IgD-negative memory B cell (primary cell): ENCODE measurements at regions not wholly inside any gene's neighbourhood (a gene's known extent, or its start where the extent isn't known, plus 50 kb on each side); places are given as distances from the start of the nearest gene placed in this dataset.
A peak's percentile ranks its signal among the peaks of the same experiment; 100 is the strongest.

Source experiments
- H3K27ac Mint-ChIP-seq, 3 donors: one replicate each; pipeline ENCODE4 v1.8.0; 2020 to 2022; ENCODE audit warnings: mild to moderate bottlenecking in 3 of 3, mixed read lengths in 3 of 3, moderate library complexity in 1 of 3
- H3K27me3 Mint-ChIP-seq: one replicate; pipeline ENCODE4 v1.8.0; 2021; ENCODE audit warnings: mixed read lengths
- H3K36me3 Mint-ChIP-seq: one replicate; pipeline ENCODE4 v1.8.0; 2020; ENCODE audit warnings: mild to moderate bottlenecking, mixed read lengths
- H3K4me1 Mint-ChIP-seq, 3 donors: one replicate each; pipeline ENCODE4 v1.8.0; 2020 to 2022; ENCODE audit warnings: mixed read lengths in 3 of 3, mild to moderate bottlenecking in 1 of 3
- H3K4me3 Mint-ChIP-seq, 4 donors: one replicate each; pipeline ENCODE4 v1.8.0; 2020 to 2022; ENCODE audit warnings: mild to moderate bottlenecking in 4 of 4, mixed read lengths in 4 of 4, moderate library complexity in 3 of 4
- H3K9me3 Mint-ChIP-seq, 3 donors: one replicate each; pipeline ENCODE4 v1.8.0; 2020 to 2021; ENCODE audit warnings: mixed read lengths in 3 of 3, mild to moderate bottlenecking in 1 of 3

- Mint-ChIP-seq H3K27me3 (no peaks in the 10 kb centered on the region), H3K4me3 (no peak overlapping the region), H3K4me1 (peaks cover 11 to 24% (median 23%) of the 10 kb centered on the region in 3 donors), H3K36me3 (peaks cover 2% of the 10 kb centered on the region), H3K9me3 (peaks cover 2 to 3% (median 2%) of the 10 kb centered on the region in 3 donors), H3K27ac (no peak overlapping the region)
Observed at GRCh38 chr3:144294659-144295538, 323.3 kb downstream of the DIPK2A start.

DNA sequence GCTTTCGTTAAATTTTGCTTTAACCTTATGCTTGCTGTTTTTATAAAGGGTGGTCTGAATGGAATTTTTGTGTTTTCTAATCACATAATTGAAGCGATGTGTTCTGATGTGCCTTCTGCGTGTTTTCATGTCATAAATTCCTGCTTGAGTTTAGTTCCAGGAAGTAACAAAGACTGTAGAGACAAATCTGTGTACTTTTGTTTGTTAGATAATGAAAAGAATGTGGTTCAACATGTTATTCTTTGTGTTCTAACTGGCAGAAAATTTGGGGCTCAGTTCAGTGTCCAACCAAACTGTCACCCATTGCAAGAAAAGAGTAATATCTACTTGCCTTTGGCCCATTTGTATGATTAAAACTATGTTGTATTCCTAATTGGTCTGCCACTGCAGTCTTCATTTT lies 324.0 kb downstream of the DIPK2A start:
- peaks cover 2% of the 10 kb centered on the region for H3K36me3 Mint-ChIP-seq

DNA sequence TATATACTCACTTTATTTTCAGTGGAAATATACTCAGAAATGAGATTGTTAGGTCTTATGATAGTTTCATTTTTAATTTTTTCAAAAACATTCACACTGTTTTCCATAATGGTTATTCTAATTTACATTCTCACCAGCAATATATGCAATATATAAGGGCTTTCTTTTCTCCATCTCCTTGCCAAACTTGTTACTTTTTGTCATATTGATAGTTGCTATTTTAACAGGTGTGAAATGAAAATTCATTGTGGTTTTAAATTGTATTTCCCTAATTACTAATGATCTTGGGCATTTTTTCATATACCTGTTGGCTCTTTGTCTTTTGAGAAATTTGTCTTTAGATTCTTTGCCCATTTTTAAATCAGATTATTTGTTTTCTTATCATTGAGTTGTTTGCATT lies 325.2 kb downstream of the DIPK2A start:
- Mint-ChIP-seq H3K36me3 (peaks cover 2% of the 10 kb centered on the region), H3K4me1 (peaks cover 11 to 30% (median 23%) of the 10 kb centered on the region in 3 donors), H3K9me3 (peaks cover 0 to 2% (median 0%) of the 10 kb centered on the region in 3 donors), H3K4me3 (no peak overlapping the region), H3K27ac (no peak overlapping the region), H3K27me3 (no peaks in the 10 kb centered on the region)

More for the DNA sequence above, 324.0 kb downstream of the DIPK2A start:
- H3K4me3 Mint-ChIP-seq, result no peak overlapping the region
- H3K9me3 Mint-ChIP-seq, result peaks cover 2 to 3% (median 2%) of the 10 kb centered on the region in 3 donors
- H3K27ac Mint-ChIP-seq, result no peak overlapping the region
- H3K27me3 Mint-ChIP-seq, result no peaks in the 10 kb centered on the region
- peaks cover 11 to 24% (median 23%) of the 10 kb centered on the region in 3 donors for H3K4me1 Mint-ChIP-seq

- Mint-ChIP-seq H3K36me3 (peaks cover 2% of the 10 kb centered on the region), H3K4me3 (no peak overlapping the region)
Observed at GRCh38 chr3:144301863-144302262, 330.2 kb downstream of the DIPK2A start.

GRCh38 chr3:144307951-144308350 lies 336.3 kb downstream of the DIPK2A start:
- Mint-ChIP-seq H3K4me3 (no peak overlapping the region), H3K27me3 (peaks cover 4% of the 10 kb centered on the region), H3K4me1 (no peaks in the 10 kb centered on the region), H3K27ac (no peak overlapping the region), H3K9me3 (peaks cover 0 to 2% (median 1%) of the 10 kb centered on the region in 3 donors), H3K36me3 (peaks cover 2% of the 10 kb centered on the region)

More at GRCh38 chr3:144301863-144302262, 330.2 kb downstream of the DIPK2A start:
- Mint-ChIP-seq H3K4me1 (peaks cover 9 to 25% (median 17%) of the 10 kb centered on the region in 3 donors), H3K27me3 (no peaks in the 10 kb centered on the region), H3K27ac (no peak overlapping the region), H3K9me3 (peaks cover 0 to 3% (median 1%) of the 10 kb centered on the region in 3 donors)

DNA sequence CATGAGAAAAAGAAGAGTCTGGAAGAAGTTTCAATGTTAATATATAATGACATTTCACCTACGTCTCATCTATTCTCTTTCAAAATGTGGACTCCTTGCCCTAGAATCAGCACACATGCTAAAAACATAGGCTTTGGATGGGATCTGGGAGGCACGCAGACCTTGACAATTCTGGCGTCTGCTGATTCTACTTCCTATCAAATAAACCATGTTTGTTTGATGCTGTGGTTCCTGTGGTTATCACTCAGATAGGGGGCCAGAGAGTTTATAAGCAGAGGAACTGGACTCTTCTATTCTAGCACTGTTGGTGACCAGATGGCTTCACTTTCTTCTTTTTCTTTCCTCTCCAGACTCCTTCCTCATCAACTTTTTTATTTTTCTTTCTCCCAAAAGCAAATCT lies 336.8 kb downstream of the DIPK2A start:
- Mint-ChIP-seq H3K4me3 (no peak overlapping the region), H3K9me3 (peaks cover 0 to 2% (median 1%) of the 10 kb centered on the region in 3 donors), H3K27me3 (peaks cover 4% of the 10 kb centered on the region), H3K4me1 (no peaks in the 10 kb centered on the region), H3K36me3 (peaks cover 2% of the 10 kb centered on the region), H3K27ac (no peak overlapping the region)

DNA sequence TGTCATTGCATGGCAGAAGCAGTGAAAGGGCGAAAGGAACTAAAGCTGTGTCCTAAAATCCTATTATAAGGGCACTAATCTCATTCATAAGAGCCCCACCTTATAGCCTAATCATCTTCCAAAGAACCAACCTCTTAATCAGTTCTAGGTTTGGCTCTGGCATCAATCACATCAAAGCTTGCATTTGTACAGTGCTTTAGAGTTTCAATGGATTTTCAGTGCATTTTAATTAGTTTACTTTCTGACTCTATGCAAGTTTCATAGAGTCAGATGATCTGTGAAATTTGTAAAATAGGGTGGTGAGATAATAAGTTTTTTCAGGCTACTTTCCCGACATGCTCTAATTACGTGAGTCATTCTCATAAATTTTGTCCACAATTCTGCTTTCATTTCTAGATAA lies 341.1 kb downstream of the DIPK2A start:
- H3K4me3 Mint-ChIP-seq, result no peak overlapping the region
- H3K27me3 Mint-ChIP-seq, result peaks cover 4% of the 10 kb centered on the region
- H3K9me3 Mint-ChIP-seq, result peaks cover 0 to 2% (median 0%) of the 10 kb centered on the region in 3 donors
- H3K36me3 Mint-ChIP-seq, result peaks cover 2% of the 10 kb centered on the region
- H3K4me1 Mint-ChIP-seq, result no peaks in the 10 kb centered on the region
- no peak overlapping the region for H3K27ac Mint-ChIP-seq

- H3K9me3 Mint-ChIP-seq, result peaks cover 0 to 2% (median 0%) of the 10 kb centered on the region in 3 donors
Observed at GRCh38 chr3:144314946-144315345, 343.3 kb downstream of the DIPK2A start.

DNA sequence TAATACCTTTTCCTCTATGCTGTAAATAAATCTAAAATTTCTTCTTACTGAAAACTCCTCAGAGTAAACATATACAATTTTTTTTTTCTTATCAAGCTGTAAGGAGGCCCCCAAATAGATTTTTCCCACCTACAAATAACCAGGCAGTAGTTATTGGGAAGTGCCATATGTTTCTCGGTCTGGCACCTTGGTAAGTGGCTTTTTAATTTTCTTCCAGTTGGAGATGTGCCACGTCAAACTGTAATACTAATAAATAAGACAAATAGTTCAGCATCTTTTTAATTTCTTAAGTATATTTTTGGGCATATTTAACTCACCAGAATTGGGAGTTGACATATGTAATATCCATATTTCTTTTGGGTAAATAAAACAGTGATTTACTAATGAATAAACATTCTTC lies 346.3 kb downstream of the DIPK2A start:
- peaks cover 4% of the 10 kb centered on the region for H3K27me3 Mint-ChIP-seq

More at GRCh38 chr3:144314946-144315345, 343.3 kb downstream of the DIPK2A start:
- Mint-ChIP-seq H3K27me3 (peaks cover 4% of the 10 kb centered on the region), H3K27ac (no peak overlapping the region), H3K4me1 (no peaks in the 10 kb centered on the region), H3K4me3 (no peak overlapping the region), H3K36me3 (peaks cover 2% of the 10 kb centered on the region)

DNA sequence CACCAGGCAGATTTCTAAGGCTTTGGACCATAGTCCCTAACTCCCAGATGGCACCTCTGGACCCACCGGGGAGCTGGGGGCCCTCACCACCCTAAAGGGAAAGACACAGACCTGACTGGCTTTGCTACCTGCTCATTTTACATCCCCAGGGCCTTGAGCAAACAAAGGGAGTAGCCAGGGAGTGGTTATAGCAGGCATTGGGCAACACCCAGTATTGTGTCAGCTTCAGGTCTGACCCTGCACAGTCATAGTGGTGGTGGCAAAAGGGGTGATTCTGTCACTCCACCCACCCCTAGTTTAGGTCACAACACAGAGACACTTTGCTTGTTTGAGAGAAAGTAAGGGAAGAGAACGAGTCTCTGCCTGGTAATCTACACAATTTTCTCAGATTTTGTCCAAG lies 352.5 kb downstream of the DIPK2A start:
- peaks cover 5% of the 10 kb centered on the region for H3K27me3 Mint-ChIP-seq
- no peaks in the 10 kb centered on the region for H3K36me3 Mint-ChIP-seq
- H3K4me3 Mint-ChIP-seq, result no peak overlapping the region
- no peaks in the 10 kb centered on the region for H3K4me1 Mint-ChIP-seq
- H3K27ac Mint-ChIP-seq, result no peak overlapping the region
- peaks cover 0 to 4% (median 4%) of the 10 kb centered on the region in 3 donors for H3K9me3 Mint-ChIP-seq

More for the DNA sequence above, 346.3 kb downstream of the DIPK2A start:
- no peaks in the 10 kb centered on the region for H3K4me1 Mint-ChIP-seq
- H3K9me3 Mint-ChIP-seq, result peaks cover 0 to 3% (median 0%) of the 10 kb centered on the region in 3 donors
- no peak overlapping the region for H3K27ac Mint-ChIP-seq
- no peaks in the 10 kb centered on the region for H3K36me3 Mint-ChIP-seq
- H3K4me3 Mint-ChIP-seq, result no peak overlapping the region

DNA sequence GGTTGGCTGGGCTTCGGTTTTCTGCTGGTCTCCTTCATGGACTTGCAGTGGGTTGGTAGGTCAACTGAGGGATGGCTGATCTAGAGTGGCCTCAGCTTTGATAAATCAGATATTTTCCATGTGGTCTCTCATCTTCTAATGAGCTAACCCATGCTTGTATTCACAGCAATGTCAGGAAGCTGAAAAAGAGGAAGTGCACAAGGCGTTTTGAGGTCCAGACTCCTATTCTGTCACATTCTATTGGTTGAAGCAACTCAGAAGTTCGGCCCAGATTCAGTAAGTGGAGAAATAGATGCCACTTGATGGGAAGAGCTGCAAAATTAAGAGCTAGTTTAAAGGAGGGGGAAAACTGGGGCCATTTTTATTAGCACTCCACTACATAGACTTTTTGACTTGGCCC lies 361.2 kb downstream of the DIPK2A start:
- H3K27me3 Mint-ChIP-seq, result no peaks in the 10 kb centered on the region
- H3K36me3 Mint-ChIP-seq, result no peaks in the 10 kb centered on the region
- H3K27ac Mint-ChIP-seq, result no peak overlapping the region
- peaks cover 0 to 2% (median 0%) of the 10 kb centered on the region in 3 donors for H3K9me3 Mint-ChIP-seq
- no peak overlapping the region for H3K4me3 Mint-ChIP-seq
- peaks cover 0 to 7% (median 5%) of the 10 kb centered on the region in 3 donors for H3K4me1 Mint-ChIP-seq

- Mint-ChIP-seq H3K4me3 (no peak overlapping the region), H3K36me3 (peaks cover 1% of the 10 kb centered on the region), H3K9me3 (no peaks in the 10 kb centered on the region), H3K4me1 (no peaks in the 10 kb centered on the region), H3K27ac (no peak overlapping the region), H3K27me3 (peaks cover 2% of the 10 kb centered on the region)
Observed at GRCh38 chr3:144341471-144341870, 369.8 kb downstream of the DIPK2A start.

- H3K4me1 Mint-ChIP-seq, result no peaks in the 10 kb centered on the region
- peaks cover 1% of the 10 kb centered on the region for H3K36me3 Mint-ChIP-seq
- H3K27ac Mint-ChIP-seq, result no peak overlapping the region
- no peaks in the 10 kb centered on the region for H3K9me3 Mint-ChIP-seq
- H3K27me3 Mint-ChIP-seq, result peaks cover 2% of the 10 kb centered on the region
- no peak overlapping the region for H3K4me3 Mint-ChIP-seq
Observed at GRCh38 chr3:144343343-144343742, 371.7 kb downstream of the DIPK2A start.

GRCh38 chr3:144343777-144344176 lies 372.2 kb downstream of the DIPK2A start:
- H3K27ac Mint-ChIP-seq, result peak overlapping the region in 1 of 3 donors; percentile 48
- peaks cover 1% of the 10 kb centered on the region for H3K36me3 Mint-ChIP-seq
- H3K27me3 Mint-ChIP-seq, result peaks cover 2% of the 10 kb centered on the region
- no peaks in the 10 kb centered on the region for H3K4me1 Mint-ChIP-seq
- no peak overlapping the region for H3K4me3 Mint-ChIP-seq
- no peaks in the 10 kb centered on the region for H3K9me3 Mint-ChIP-seq

GRCh38 chr3:144344925-144345548 lies 373.4 kb downstream of the DIPK2A start:
- Mint-ChIP-seq H3K27me3 (peaks cover 2% of the 10 kb centered on the region), H3K9me3 (no peaks in the 10 kb centered on the region), H3K27ac (no peak overlapping the region), H3K4me3 (no peak overlapping the region), H3K36me3 (no peaks in the 10 kb centered on the region), H3K4me1 (no peaks in the 10 kb centered on the region)
